T-cell (primary cell): ENCODE measurements at regions not wholly inside any gene's neighbourhood (a gene's known extent, or its start where the extent isn't known, plus 50 kb on each side); places are given as distances from the start of the nearest gene placed in this dataset.

Experiments
- ATAC-seq, 4 experiments: fragments of 200-7000 bp in 3 of 4; fragments of 150-1000 bp in 1 of 4; cut with Tn5 transposase; replicated peaks in 1 of 4; 1 replicate in 3 of 4; 2 replicates in 1 of 4; pipeline ENCODE4 v1.10.0; 2021; ENCODE audit warnings: moderate library complexity in 3 of 4, mild to moderate bottlenecking in 2 of 4, moderate number of reproducible peaks in 1 of 4
- CTCF ChIA-PET, 2 donors: fragments of 300-600 bp; sonication (Branson Sonifier 250); formaldehyde crosslinking; loops; one replicate each; lab custom pipeline; 2022; ENCODE audit warnings: antibody characterized with exemption in 2 of 2; lab: Charles Lee
- POLR2A ChIA-PET, 2 donors: fragments of 300-600 bp; sonication (Branson Sonifier 250); formaldehyde crosslinking; loops; one replicate each; lab custom pipeline; 2022; ENCODE audit warnings: antibody characterized with exemption in 2 of 2; lab: Charles Lee
- DNase-seq, 35 experiments: peaks; one replicate each; pipeline versions ENCODE4 v3.0.0 to v3.0.0-alpha.2; 2013 to 2023
- H3K27ac ChIP-seq: one replicate; pipeline ENCODE4 v1.5.1; 2013; ENCODE audit warnings: low read length
- H3K27me3 ChIP-seq, 2 experiments: replicated peaks in 1 of 2; 1 replicate in 1 of 2; 2 replicates in 1 of 2; pipeline versions ENCODE4 v1.6.1 to v1.7.0; 2013; ENCODE audit warnings: low read length in 1 of 2, mixed read lengths in 1 of 2; ENCODE audit not compliant: control insufficient read depth in 2 of 2, insufficient read depth in 2 of 2; ENCODE audit errors: extremely low read depth in 1 of 2
- H3K36me3 ChIP-seq, 2 donors: 1 replicate in 1 of 2; 2 replicates in 1 of 2; pipeline versions ENCODE4 v1.6.1 to v1.7.0; 2013; ENCODE audit warnings: low read length in 1 of 2; ENCODE audit not compliant: control insufficient read depth in 2 of 2, insufficient read depth in 1 of 2; ENCODE audit errors: extremely low read depth in 1 of 2
- H3K4me1 ChIP-seq, 2 experiments: 1 replicate in 1 of 2; 2 replicates in 1 of 2; pipeline versions ENCODE4 v1.6.1 to v1.7.0; 2013; ENCODE audit warnings: low read length in 2 of 2, mixed read lengths in 1 of 2; ENCODE audit not compliant: insufficient read depth in 2 of 2, control insufficient read depth in 1 of 2; ENCODE audit errors: extremely low read depth in 1 of 2
- H3K4me3 ChIP-seq, 2 donors: 1 replicate in 1 of 2; 2 replicates in 1 of 2; pipeline versions ENCODE4 v1.5.1 to v1.7.0; 2013; ENCODE audit warnings: mild to moderate bottlenecking in 2 of 2, low read length in 1 of 2, moderate library complexity in 1 of 2; ENCODE audit not compliant: control insufficient read depth in 1 of 2; ENCODE audit errors: extremely low read depth in 1 of 2
- H3K9me3 ChIP-seq: 2 replicates; pipeline ENCODE4 v1.7.0; 2013
- H3K27ac Mint-ChIP-seq, 2 donors: one replicate each; pipeline ENCODE4 v1.8.0; 2020 to 2021; ENCODE audit warnings: mild to moderate bottlenecking in 2 of 2, mixed read lengths in 2 of 2
- H3K27me3 Mint-ChIP-seq, 2 donors: one replicate each; pipeline ENCODE4 v1.8.0; 2021 to 2022; ENCODE audit warnings: mixed read lengths in 2 of 2
- H3K36me3 Mint-ChIP-seq: one replicate; pipeline ENCODE4 v1.8.0; 2021; ENCODE audit warnings: mixed read lengths
- H3K4me1 Mint-ChIP-seq, 3 donors: one replicate each; pipeline ENCODE4 v1.8.0; 2020 to 2022; ENCODE audit warnings: mixed read lengths in 3 of 3, mild to moderate bottlenecking in 1 of 3
- H3K4me3 Mint-ChIP-seq, 3 donors: one replicate each; pipeline ENCODE4 v1.8.0; 2020 to 2022; ENCODE audit warnings: mild to moderate bottlenecking in 3 of 3, mixed read lengths in 3 of 3, moderate library complexity in 3 of 3
- H3K9me3 Mint-ChIP-seq, 3 donors: one replicate each; pipeline ENCODE4 v1.8.0; 2020 to 2022; ENCODE audit warnings: mixed read lengths in 3 of 3
- WGBS: methylation state at CpG from one replicate; pipeline ENCODE4 v1.1.5; 2013; ENCODE audit warnings: missing lambda C conversion rate; ENCODE audit not compliant: insufficient coverage; 5-methylcytosine and 5-hydroxymethylcytosine counted together

DNA sequence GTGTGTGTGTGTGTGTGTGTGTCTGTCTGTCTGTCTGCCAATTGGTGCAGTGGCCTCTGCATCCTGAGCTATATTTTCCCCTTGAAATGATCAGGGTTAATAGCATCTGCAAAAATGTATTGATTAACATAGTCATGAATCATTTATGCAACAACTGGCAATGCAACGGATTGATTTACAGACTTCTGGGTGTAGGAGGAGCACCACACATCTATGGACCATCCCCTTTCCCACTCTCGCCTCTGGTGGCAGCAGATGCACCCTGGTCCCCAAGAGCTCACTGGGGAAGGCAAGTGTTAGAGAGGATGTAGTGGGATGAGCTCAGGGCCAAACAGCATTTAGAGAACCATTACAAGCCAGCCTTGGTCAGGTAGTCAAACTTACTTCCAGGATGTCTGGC lies 272.7 kb upstream of the C2CD4B start:
- DNase-seq (no peak), ATAC-seq (no peak)
- no peak overlapping the region for H3K4me3 ChIP-seq
- no peaks in the 10 kb centered on the region for H3K4me1 ChIP-seq
- no peaks in the 10 kb centered on the region for H3K36me3 ChIP-seq
- Mint-ChIP-seq H3K27ac (no peak overlapping the region), H3K27me3 (peaks cover 0 to under 1% of the 10 kb centered on the region in 2 donors), H3K36me3 (no peaks in the 10 kb centered on the region), H3K4me1 (no peaks in the 10 kb centered on the region), H3K4me3 (no peak overlapping the region), H3K9me3 (no peaks in the 10 kb centered on the region)
- CTCF ChIA-PET = no interaction called here
- H3K27ac ChIP-seq = no peak overlapping the region
- peaks cover 0 to 7% of the 10 kb centered on the region in 2 experiments for H3K27me3 ChIP-seq
- no CpG with 5 or more reads among the region's 2 CpGs for WGBS
- POLR2A ChIA-PET = no interaction called here
- no peaks in the 10 kb centered on the region for H3K9me3 ChIP-seq

DNA sequence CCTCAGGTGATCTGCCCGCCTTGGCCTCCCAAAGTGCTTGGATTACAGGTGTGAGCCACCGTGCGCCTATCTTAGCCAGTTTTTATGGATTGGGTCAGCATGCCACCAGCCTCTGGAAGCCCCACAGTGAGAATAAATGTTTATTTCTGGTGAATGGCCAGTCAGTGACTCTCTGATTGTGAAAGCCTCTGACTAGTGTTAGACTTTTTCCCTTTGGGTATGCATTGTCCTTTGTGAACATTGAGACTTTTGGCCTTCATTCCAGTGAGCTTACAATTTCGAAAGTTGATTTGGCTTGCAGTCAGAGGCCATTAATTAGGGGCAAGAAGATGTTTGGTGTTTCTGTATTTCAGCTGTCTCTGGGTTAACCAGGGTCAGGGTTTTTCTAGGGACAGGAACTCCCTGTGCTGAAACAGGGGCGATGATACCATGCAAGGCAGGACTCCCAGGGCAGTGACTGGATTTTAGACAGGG lies 274.5 kb upstream of the C2CD4B start:
- no peaks in the 10 kb centered on the region for H3K36me3 ChIP-seq
- ATAC-seq = no peak
- Mint-ChIP-seq H3K9me3 (no peaks in the 10 kb centered on the region), H3K27ac (no peak overlapping the region), H3K36me3 (no peaks in the 10 kb centered on the region), H3K27me3 (peaks cover 0 to 2% of the 10 kb centered on the region in 2 donors), H3K4me1 (no peaks in the 10 kb centered on the region), H3K4me3 (no peak overlapping the region)
- no peak overlapping the region for H3K4me3 ChIP-seq
- H3K4me1 ChIP-seq = no peaks in the 10 kb centered on the region
- no peak for DNase-seq
- no peak overlapping the region for H3K27ac ChIP-seq
- ChIA-PET POLR2A (no interaction called here), CTCF (no interaction called here)
- peaks cover 0 to 7% of the 10 kb centered on the region in 2 experiments for H3K27me3 ChIP-seq
- 96% methylated on average over 4 of the region's 5 CpGs for WGBS
- H3K9me3 ChIP-seq = no peaks in the 10 kb centered on the region

- Mint-ChIP-seq H3K4me3 (no peak overlapping the region), H3K36me3 (no peaks in the 10 kb centered on the region), H3K4me1 (no peaks in the 10 kb centered on the region), H3K27me3 (peaks cover 0 to 2% of the 10 kb centered on the region in 2 donors), H3K9me3 (no peaks in the 10 kb centered on the region), H3K27ac (no peak overlapping the region)
- Histone ChIP-seq H3K4me3 (no peak overlapping the region), H3K36me3 (no peaks in the 10 kb centered on the region), H3K9me3 (no peaks in the 10 kb centered on the region), H3K4me1 (no peaks in the 10 kb centered on the region), H3K27ac (no peak overlapping the region), H3K27me3 (peaks cover 0 to 7% of the 10 kb centered on the region in 2 experiments)
- CTCF ChIA-PET = no interaction called here
- ATAC-seq = no peak
- POLR2A ChIA-PET = no interaction called here
- DNase-seq = no peak
- WGBS = 90% methylated on average over 3 of the region's 11 CpGs
These were observed 275.4 kb upstream of the C2CD4B start for GRCh38 chr15:62440362-62441105.

- Histone ChIP-seq H3K27ac (no peak overlapping the region), H3K4me1 (no peaks in the 10 kb centered on the region), H3K27me3 (peaks cover 0 to 6% of the 10 kb centered on the region in 2 experiments), H3K9me3 (no peaks in the 10 kb centered on the region), H3K4me3 (no peak overlapping the region), H3K36me3 (no peaks in the 10 kb centered on the region)
- ChIA-PET CTCF (no interaction called here), POLR2A (no interaction called here)
- ATAC-seq (no peak), DNase-seq (no peak)
- Mint-ChIP-seq H3K4me3 (no peak overlapping the region), H3K4me1 (no peaks in the 10 kb centered on the region), H3K27ac (no peak overlapping the region), H3K9me3 (no peaks in the 10 kb centered on the region), H3K36me3 (no peaks in the 10 kb centered on the region), H3K27me3 (peaks cover 4 to 5% of the 10 kb centered on the region in 2 donors)
- WGBS = 81% methylated on average over 6 of the region's 8 CpGs
These were observed 279.3 kb upstream of the C2CD4B start for GRCh38 chr15:62444104-62445022.

GRCh38 chr15:62445244-62445643 lies 280.2 kb upstream of the C2CD4B start:
- H3K27me3 ChIP-seq = peaks cover 0 to 6% of the 10 kb centered on the region in 2 experiments
- no peak overlapping the region for H3K4me3 ChIP-seq
- ChIA-PET CTCF (no interaction called here), POLR2A (no interaction called here)
- H3K36me3 Mint-ChIP-seq = no peaks in the 10 kb centered on the region
- H3K4me1 Mint-ChIP-seq = no peaks in the 10 kb centered on the region
- WGBS = no CpG with 5 or more reads among the region's 2 CpGs
- H3K4me3 Mint-ChIP-seq = no peak overlapping the region
- H3K27ac ChIP-seq = no peak overlapping the region
- H3K4me1 ChIP-seq = no peaks in the 10 kb centered on the region
- H3K27me3 Mint-ChIP-seq = peaks cover 4 to 9% of the 10 kb centered on the region in 2 donors
- no peaks in the 10 kb centered on the region for H3K9me3 ChIP-seq
- H3K27ac Mint-ChIP-seq = no peak overlapping the region
- no peaks in the 10 kb centered on the region for H3K36me3 ChIP-seq
- DNase-seq (no peak), ATAC-seq (no peak)
- no peaks in the 10 kb centered on the region for H3K9me3 Mint-ChIP-seq

DNA sequence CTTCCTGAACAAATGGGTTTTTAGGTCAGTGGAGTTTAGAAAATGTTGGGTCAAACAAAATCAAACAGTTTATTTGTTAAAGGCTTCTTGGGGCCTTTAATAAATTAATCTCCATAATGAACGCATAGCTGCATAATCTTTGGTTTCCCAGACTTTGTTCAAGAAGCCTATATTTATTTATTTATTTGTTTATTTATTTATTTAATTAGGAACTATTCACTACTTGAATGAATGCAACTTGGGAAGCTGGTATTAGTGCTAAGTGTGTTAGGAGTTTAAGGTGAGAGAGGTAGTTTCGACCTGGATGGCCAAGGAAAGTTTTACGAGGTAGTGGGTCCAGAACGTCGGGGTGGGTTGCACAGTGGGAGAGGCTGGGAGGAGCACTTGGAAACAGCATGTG lies 281.9 kb upstream of the C2CD4B start:
- Histone ChIP-seq H3K4me1 (no peaks in the 10 kb centered on the region), H3K9me3 (no peaks in the 10 kb centered on the region), H3K27me3 (peaks cover 0 to 5% of the 10 kb centered on the region in 2 experiments), H3K36me3 (no peaks in the 10 kb centered on the region), H3K27ac (no peak overlapping the region), H3K4me3 (no peak overlapping the region)
- ChIA-PET POLR2A (no interaction called here), CTCF (no interaction called here)
- Mint-ChIP-seq H3K36me3 (no peaks in the 10 kb centered on the region), H3K4me3 (no peak overlapping the region), H3K4me1 (no peaks in the 10 kb centered on the region), H3K27ac (no peak overlapping the region), H3K27me3 (peaks cover 4 to 9% of the 10 kb centered on the region in 2 donors), H3K9me3 (no peaks in the 10 kb centered on the region)
- ATAC-seq (no peak), DNase-seq (no peak)
- 79% methylated on average over 4 of the region's 5 CpGs for WGBS
